Astrocyte of the spinal cord (primary cell): ENCODE measurements at regions not wholly inside any gene's neighbourhood (a gene's known extent, or its start where the extent isn't known, plus 50 kb on each side); places are given as distances from the start of the nearest gene placed in this dataset.

ENCODE experiments used
- DNase-seq: peaks from one replicate; pipeline ENCODE4 v3.0.0; 2011; ENCODE audit warnings: low read depth, low spot score
- H3K4me3 ChIP-seq: 2 replicates; pipeline ENCODE4 v1.5.1; 2011; ENCODE audit warnings: low read depth, mild to moderate bottlenecking, low read length, moderate library complexity
- in situ Hi-C: cut with HindIII; loops from 2 replicates; pipeline ENCODE4 v1.10.0; 2017; ENCODE audit warnings: low sequenced_read_pairs
- TF ChIP-seq, protein P1 (sequence below): IDR thresholded peaks from 2 replicates; pipeline ENCODE4 v1.5.1; 2012; ENCODE audit warnings: low read depth, mild to moderate bottlenecking, low read length, inconsistent platforms

DNA sequence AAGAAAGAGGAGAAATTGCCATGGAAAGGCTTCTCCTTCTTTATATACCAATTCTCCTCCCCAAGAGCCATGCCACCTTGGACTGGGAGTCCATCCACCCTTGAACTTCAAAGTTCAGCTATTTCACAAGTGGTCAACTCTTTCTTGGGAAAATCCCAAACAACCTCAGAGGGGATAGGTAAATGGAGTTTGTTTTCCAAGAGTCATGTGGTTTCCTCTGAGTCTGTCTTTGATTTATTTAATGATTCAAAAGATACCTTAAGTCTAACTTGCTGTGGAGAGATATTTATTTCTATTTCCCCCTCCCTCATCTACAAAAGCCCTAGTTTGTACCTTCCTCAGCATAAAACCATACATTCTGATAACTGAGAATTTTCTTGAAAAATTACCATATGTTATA lies 758.6 kb upstream of the IGFBP3 start:
- in situ Hi-C loops = no loop called here
- DNase-seq = no peak
- TF ChIP-seq, protein P1, sequence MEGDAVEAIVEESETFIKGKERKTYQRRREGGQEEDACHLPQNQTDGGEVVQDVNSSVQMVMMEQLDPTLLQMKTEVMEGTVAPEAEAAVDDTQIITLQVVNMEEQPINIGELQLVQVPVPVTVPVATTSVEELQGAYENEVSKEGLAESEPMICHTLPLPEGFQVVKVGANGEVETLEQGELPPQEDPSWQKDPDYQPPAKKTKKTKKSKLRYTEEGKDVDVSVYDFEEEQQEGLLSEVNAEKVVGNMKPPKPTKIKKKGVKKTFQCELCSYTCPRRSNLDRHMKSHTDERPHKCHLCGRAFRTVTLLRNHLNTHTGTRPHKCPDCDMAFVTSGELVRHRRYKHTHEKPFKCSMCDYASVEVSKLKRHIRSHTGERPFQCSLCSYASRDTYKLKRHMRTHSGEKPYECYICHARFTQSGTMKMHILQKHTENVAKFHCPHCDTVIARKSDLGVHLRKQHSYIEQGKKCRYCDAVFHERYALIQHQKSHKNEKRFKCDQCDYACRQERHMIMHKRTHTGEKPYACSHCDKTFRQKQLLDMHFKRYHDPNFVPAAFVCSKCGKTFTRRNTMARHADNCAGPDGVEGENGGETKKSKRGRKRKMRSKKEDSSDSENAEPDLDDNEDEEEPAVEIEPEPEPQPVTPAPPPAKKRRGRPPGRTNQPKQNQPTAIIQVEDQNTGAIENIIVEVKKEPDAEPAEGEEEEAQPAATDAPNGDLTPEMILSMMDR = no peak
- H3K4me3 ChIP-seq = no peak overlapping the region

DNA sequence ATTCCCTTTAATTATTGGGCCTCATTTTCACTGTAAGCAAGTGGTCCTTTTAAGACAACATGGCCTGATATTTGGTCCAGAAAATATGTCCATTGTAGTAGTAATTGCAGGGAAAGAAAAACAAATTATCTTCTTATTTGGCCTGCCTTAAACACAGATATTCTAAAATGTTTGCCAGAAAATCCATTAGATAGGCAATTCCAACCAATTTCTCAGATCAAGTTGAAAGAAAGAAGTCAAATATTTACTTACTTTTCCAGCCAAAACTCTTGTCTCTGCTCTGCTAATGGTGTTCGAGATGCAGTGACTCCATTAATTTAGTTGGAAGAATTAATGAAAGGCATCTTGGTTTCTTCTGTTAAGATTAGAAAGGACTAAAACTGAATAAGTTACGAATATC lies 757.3 kb upstream of the IGFBP3 start:
- no peak overlapping the region for H3K4me3 ChIP-seq
- TF ChIP-seq, protein P1 = no peak
- in situ Hi-C loops = no loop called here
- no peak for DNase-seq

DNA sequence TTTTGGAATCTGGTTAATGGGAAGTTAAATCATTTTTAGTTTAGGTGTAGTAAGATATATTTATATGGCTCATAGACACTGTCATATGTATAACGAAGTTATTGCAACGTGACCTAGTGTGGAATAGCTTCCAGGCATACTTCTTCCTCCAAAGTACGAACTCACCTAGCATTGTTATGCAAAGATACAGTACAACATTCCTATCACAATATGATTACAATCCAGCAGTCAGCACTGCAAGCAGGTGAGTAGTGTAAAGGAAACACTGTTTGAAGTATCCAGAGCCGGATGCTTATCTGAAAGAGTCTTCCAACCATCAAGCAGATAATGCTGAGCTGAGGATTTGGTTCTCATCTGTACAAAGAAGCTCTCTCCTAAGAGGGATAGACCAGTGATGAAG lies 754.4 kb upstream of the IGFBP3 start:
- in situ Hi-C loops = no loop called here
- TF ChIP-seq, protein P1 = no peak
- H3K4me3 ChIP-seq = no peak overlapping the region
- no peak for DNase-seq

DNA sequence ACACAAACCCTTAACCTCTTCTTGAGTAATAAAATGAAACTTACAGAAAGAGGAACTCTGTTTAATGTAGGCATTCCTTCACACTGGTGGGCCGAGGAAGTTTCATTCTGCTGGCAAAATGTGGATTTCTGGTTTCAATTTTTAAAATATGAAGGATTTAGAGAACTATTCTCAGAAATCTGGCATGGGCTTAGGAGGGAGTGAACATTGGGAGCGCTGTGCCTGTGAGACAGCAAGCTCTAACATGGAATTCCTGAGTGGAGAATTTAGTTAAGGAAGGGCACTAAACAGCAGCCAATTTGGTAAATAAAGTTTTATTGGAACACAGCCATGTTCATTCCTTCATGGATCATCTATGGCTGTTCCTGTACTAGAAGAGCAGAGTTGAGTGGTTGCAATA lies 751.8 kb upstream of the IGFBP3 start:
- no peak for DNase-seq
- no peak overlapping the region for H3K4me3 ChIP-seq
- in situ Hi-C loops = no loop called here
- TF ChIP-seq, protein P1 = no peak

DNA sequence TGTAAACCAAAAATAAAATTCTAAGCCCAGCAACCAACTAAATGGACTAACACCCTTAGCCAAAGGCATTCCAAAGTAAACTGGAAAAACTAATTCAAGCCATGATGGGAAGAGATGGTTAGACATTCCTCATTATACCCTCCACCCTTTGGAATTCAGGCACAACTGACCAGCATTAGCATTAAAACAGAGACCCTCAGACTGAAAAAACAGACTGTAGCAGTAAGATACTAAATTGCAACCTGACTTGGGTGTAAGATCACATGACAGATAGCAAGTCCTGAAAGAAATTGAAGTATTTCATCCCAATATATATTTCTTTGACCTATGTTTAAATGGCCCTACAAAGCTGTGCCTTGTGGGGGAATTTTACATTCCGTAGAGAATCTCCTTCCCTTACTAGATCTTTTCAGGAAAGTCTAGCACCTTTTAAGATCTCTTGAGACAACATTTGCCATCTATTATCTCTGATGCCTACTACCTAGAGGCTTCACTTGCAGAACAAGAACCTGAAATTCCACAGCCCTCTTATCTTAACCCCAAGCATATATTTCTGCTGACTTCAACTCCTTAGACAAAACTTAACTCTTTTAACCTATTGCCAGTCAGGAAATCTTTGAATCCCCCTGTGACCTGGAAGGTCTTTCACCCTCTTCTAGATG lies 750.2 kb upstream of the IGFBP3 start:
- TF ChIP-seq, protein P1 = no peak
- in situ Hi-C loops = no loop called here

DNA sequence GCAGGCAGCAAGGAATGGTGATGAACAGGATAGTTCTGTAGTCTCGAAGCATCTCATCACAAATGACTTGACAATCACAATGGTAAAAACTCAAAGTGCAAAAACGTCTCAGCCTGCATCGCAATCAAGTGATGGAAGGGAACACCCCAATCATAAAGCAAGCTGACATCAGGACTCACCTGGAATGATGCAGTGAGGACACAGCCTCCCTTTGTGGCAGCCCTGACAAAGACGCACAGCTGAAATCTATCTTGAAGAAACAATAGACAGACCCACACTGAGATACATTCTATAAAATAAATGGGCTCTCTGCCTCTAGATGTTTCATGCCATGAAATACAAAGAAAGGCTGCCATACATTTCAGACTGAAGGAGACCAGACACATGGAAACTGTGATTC lies 748.0 kb upstream of the IGFBP3 start:
- in situ Hi-C loops = no loop called here
- TF ChIP-seq, protein P1 = no peak
- H3K4me3 ChIP-seq = no peak overlapping the region
- no peak for DNase-seq

More for the DNA sequence above, 750.2 kb upstream of the IGFBP3 start:
- no peak for DNase-seq
- H3K4me3 ChIP-seq = no peak overlapping the region

DNA sequence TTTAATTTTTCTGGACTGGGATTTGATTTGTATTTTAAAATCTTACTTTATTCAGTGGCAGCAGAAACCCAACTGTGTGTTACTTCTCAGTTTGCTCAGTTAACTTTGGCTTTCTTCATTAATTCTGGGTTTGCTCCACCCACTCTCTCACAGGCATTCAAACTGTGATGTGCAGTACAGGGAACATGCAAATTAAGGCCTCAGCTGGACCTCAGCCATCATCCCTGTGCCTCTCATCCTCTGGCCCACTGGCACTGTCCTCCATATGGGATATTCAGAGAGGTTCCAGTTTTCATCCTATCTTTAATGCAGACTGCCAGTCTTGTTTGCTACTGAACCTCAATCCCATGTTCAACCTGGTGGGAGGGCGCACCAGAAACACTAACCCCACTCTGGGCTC lies 743.4 kb upstream of the IGFBP3 start:
- no peak overlapping the region for H3K4me3 ChIP-seq
- in situ Hi-C loops = no loop called here
- DNase-seq = no peak
- TF ChIP-seq, protein P1 = no peak
